HG02885 (cell line): ENCODE measurements at regions not wholly inside any gene's neighbourhood (a gene's known extent, or its start where the extent isn't known, plus 50 kb on each side); places are given as distances from the start of the nearest gene placed in this dataset.
"Not testable (repeated sequence)": the region's sequence is repeated elsewhere in the genome, so short reads cannot be mapped to it uniquely, and the experiment has no call there.

Experiments
- ATAC-seq: cut with Tn5 transposase; IDR thresholded peaks from one replicate; pipeline ENCODE4 v1.9.1; 2021; ENCODE audit warnings: mild to moderate bottlenecking; ENCODE audit not compliant: unreplicated experiment, poor library complexity

DNA sequence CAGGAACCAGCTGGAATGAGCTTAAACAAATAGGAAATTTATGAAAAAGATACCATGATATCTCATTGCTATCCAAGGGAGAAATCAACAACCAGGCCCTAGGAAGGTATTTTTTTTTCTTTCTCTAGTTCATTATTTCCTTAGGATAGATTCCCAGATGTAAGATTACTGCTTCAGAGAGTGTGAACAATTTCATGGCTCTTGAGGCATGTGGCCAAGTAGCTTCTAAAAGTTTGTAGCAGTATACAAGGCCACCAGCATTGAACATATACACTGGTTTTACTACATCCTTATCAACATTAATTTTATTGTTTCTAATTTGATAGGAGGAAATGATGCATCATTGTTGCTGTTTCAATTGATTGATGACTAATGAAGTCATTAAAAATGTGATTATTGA is 201.2 kb downstream of the SREK1 start:
- no peak for ATAC-seq

DNA sequence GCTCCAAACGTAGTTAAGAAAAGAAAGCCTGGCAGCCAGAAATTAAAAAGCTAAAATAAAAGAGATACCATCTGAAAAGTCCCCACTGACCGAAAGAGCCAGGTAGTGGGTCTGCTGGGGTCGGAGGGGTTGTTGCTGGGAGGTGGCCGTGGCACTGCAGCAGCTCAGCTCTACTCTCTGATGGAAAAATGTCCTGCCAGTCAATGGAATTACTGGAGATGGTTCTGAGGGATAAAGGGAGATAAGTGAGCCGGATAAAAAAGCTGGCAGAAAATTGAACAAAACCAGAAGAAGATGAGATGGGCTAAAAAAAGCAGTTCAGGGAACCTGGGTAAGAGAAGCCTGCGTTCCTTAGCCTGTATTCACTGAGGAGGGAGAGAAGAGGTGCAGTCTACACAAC is 202.8 kb downstream of the SREK1 start:
- no peak for ATAC-seq

GRCh38 chr5:66348387-66349125 is 204.5 kb downstream of the SREK1 start:
- no peak for ATAC-seq

GRCh38 chr5:66351813-66352212 is 207.7 kb downstream of the SREK1 start:
- ATAC-seq: no peak

DNA sequence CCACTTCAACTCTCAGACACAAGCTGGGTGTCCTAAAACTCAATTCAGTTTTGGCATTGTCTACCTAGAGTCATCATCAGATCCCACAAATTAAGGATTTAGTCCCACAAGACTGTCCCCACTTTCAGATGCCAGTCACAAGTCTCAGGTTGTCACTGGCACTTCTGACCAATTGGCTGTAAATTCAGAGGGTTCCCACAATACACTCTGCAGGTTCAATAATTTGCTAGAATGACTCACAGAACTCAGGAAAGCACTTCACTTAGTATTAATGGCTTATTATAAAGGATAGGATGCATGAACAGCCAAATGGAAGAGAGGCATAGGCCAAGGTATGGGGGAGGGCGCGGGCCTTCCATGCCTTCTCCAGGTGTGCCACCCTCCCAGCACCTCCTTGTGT is 209.1 kb downstream of the SREK1 start:
- no peak for ATAC-seq

DNA sequence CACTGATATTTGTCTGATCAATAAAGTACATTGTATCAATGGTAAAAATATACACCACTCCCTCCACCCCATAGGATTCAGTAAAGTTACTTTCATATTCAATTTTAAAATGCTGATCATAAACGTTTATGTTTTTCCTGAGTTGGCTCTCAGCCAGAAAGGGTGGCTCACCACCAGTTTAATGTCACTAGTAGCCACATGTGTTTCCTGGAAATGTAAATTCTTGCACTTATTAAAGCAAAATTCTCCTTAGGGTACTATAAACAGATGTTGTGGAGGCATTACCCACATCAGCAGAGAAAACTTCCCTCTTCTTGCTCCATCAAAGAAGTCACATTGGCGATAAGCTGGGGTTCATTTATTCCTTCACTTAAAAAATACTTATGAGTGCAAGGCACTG is 210.3 kb downstream of the SREK1 start:
- ATAC-seq: no peak

- no peak for ATAC-seq
Observed at GRCh38 chr5:66356011-66356565, 212.0 kb downstream of the SREK1 start.

GRCh38 chr5:66358741-66359140 is 214.6 kb downstream of the SREK1 start:
- no peak for ATAC-seq

DNA sequence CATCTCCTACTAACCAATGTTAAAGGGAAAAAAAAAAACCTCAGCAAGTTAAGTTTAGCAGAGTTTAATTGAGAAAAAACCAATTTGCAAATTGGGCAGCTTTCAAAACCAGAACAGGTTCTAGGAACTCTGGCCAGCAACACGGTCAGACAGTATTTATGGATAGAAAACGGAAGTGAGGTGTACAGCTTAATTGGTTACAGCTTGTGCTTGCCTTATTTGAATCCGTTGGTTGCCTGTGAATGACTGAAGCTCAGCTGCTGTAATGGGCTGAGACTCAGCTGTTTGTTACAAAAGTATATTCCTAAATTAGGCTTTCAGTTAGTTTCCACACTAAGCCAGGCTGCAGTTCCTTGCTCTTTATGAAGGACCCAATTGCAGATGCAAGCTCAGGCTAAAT is 217.0 kb downstream of the SREK1 start:
- no peak for ATAC-seq

DNA sequence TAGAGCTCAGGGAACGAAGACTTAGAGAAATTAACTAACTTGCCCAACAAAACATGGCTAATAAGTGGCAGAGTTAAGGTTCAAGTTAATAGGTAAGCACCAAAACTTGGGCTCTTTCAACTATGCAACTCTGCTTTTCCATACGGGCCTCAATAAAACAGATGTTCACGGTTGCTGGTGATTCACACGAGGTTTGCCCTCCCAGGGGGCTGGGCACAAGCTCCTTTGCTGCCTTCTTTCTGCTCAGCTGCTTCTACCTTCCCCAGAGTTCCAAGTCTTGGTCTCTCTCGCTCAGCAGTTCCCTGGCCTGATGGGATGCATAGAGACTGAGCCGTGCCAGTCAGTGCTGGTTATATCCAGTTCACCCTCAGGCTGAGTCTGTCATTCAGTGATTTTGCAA is 217.9 kb downstream of the SREK1 start:
- ATAC-seq: no peak

DNA sequence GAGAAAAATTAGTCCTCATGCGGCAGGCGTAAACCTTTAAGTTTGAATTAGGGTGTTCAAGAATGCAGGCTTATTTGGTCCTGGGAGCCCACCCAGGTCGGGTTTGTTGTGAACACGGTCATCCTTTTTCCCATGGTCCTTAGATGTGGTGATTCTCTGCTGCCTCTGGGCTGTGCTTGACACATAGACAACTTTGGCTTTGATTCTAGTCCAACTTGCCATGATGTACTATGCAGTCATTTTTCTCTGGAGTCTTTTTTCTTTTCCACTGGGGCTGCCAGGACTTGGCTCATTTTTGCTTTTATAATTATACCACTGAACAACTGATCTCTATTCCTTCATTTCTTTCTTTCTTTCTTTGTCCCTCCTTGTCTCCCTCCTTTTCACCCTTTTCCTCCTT is 218.6 kb downstream of the SREK1 start:
- no peak for ATAC-seq

DNA sequence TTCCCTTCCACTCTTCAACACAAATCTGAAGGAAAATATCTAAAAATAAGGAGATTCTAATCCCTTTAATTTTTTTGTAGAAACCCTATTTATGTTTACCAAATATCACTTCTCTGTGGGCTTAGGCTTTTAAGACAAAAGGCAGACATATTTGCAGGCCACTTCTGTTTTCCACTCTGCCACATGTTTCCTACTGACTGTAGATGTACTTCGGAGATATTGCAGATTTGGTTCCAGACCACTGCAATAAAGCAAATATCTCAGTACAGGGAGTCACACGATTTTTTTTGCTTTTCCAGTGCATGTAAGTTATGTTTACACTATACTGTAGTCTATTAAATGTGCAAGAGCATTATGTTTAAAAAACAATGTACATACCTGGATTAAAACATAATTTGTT is 219.0 kb downstream of the SREK1 start:
- ATAC-seq: no peak

DNA sequence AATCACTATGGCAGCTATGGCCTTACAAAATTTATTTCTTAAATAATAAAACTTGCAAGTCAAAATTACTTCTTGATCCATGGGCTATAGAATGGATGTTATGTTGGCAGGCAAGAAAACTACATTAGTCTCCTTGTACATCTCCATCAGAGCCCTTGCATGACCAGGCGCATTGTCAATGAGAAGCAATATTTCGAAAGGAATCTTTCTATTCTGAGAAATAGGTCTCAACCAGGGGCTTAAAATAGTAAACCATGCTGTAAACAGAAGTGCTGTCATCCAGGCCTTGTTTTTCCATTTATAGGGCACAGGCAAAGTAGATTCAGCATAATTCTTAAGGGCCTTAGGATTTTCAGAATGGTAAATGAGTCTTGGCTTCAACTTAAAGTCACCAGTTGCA is 220.1 kb downstream of the SREK1 start:
- ATAC-seq: no peak

DNA sequence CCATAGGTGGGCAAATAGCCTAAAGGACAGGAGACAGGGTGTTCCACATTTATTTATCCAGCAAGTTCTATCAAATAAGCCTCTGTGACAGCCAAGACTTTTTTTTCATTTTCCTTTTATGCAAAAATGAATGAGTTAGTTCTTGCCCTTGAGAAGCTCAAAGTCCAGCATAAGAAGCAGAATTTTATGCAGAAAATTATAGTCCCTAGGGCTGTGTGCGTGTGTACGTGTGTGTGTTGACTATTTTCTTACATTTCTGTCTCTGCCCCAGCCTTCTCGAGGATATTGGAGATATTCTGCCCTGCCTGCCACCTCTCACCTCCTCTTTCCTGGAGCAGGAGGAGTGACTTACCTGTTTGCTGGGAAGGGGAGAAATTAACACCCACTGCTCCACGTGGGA is 221.9 kb downstream of the SREK1 start:
- ATAC-seq: no peak

- no peak for ATAC-seq
Observed at GRCh38 chr5:66367814-66368541, 223.9 kb downstream of the SREK1 start.

GRCh38 chr5:66368811-66369210 is 224.7 kb downstream of the SREK1 start:
- ATAC-seq: no peak

- ATAC-seq: no peak
Observed at GRCh38 chr5:66377747-66378146, 218.4 kb upstream of the MAST4 start.

- no peak for ATAC-seq
Observed at GRCh38 chr5:66378407-66378806, 217.8 kb upstream of the MAST4 start.

GRCh38 chr5:66382152-66382551 is 214.0 kb upstream of the MAST4 start:
- ATAC-seq: no peak

DNA sequence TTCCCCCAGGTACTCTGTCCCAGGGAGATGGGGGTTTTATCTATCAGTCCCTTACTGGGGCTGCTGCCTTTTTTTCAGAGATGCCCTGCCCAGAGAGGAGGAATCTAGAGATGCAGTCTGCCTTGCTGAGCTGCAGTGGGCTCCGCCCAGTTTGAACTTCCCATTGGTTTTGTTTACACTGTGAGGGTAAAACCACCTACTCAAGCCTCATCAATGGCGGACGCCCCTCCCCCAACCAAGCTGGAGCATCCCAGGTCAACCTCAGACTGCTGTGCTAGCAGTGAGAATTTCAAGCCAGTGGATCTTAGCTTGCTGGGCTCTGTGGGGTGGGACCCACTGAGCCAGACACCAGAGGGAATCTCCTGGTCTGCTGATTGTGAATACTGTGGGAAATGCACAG is 191.0 kb upstream of the MAST4 start:
- ATAC-seq: not testable (repeated sequence)

GRCh38 chr5:66406761-66407336 is 189.3 kb upstream of the MAST4 start:
- no peak for ATAC-seq
